ENCODE measurements at regions not wholly inside any gene's neighbourhood (a gene's known extent, or its start where the extent isn't known, plus 50 kb on each side); places are given as distances from the start of the nearest gene placed in this dataset.

GRCh38 chr7:25672496-25672895 is 444.2 kb upstream of the NPVF start:
- ATAC-seq (no peak), DNase-seq (no peak)
- Histone ChIP-seq H3K9me3 (no peaks in the 10 kb centered on the region), H3K36me3 (ENCODE audit: low read depth) (no peaks in the 10 kb centered on the region), H3K4me1 (ENCODE audit: low read depth) (peaks cover 8% of the 10 kb centered on the region), H3K4me3 (no peak overlapping the region)
- no peak for TF ChIP-seq CTCF (IDR thresholded peaks at IDR 0.05)
- intact Hi-C loops (cut with DNase I, micrococcal nuclease): no loop called here

GRCh38 chr7:25675789-25676474 is 447.6 kb upstream of the NPVF start:
- Histone ChIP-seq H3K9me3 (no peaks in the 10 kb centered on the region), H3K36me3 (ENCODE audit: low read depth) (no peaks in the 10 kb centered on the region), H3K4me1 (ENCODE audit: low read depth) (no peaks in the 10 kb centered on the region), H3K4me3 (no peak overlapping the region)
- intact Hi-C loops (cut with DNase I, micrococcal nuclease): no loop called here
- DNase-seq: no peak
- ATAC-seq: peak; percentile 46
- TF ChIP-seq CTCF (IDR thresholded peaks at IDR 0.05): no peak

GRCh38 chr7:25677595-25677994 is 449.3 kb upstream of the NPVF start:
- H3K4me3 ChIP-seq: no peak overlapping the region
- H3K36me3 ChIP-seq (ENCODE audit: low read depth): no peaks in the 10 kb centered on the region
- H3K4me1 ChIP-seq (ENCODE audit: low read depth): no peaks in the 10 kb centered on the region
- DNase-seq (no peak), ATAC-seq (no peak)
- TF ChIP-seq CTCF (IDR thresholded peaks at IDR 0.05): no peak
- H3K9me3 ChIP-seq: no peaks in the 10 kb centered on the region
- intact Hi-C loops (cut with DNase I, micrococcal nuclease): no loop called here

- no peaks in the 10 kb centered on the region for H3K36me3 ChIP-seq (ENCODE audit: low read depth)
- no peak for DNase-seq
- no peaks in the 10 kb centered on the region for H3K4me1 ChIP-seq (ENCODE audit: low read depth)
- intact Hi-C loops (cut with DNase I, micrococcal nuclease): no loop called here
- H3K9me3 ChIP-seq: no peaks in the 10 kb centered on the region
- ATAC-seq: no peak
- TF ChIP-seq CTCF (IDR thresholded peaks at IDR 0.05): no peak
- no peak overlapping the region for H3K4me3 ChIP-seq
Measured at GRCh38 chr7:25678215-25678614, 449.9 kb upstream of the NPVF start.

GRCh38 chr7:25680636-25681035 is 452.4 kb upstream of the NPVF start:
- H3K9me3 ChIP-seq: no peaks in the 10 kb centered on the region
- intact Hi-C loops (cut with DNase I, micrococcal nuclease): no loop called here
- no peak for ATAC-seq
- DNase-seq: no peak
- H3K36me3 ChIP-seq (ENCODE audit: low read depth): no peaks in the 10 kb centered on the region
- TF ChIP-seq CTCF (IDR thresholded peaks at IDR 0.05): no peak
- no peak overlapping the region for H3K4me3 ChIP-seq
- H3K4me1 ChIP-seq (ENCODE audit: low read depth): no peaks in the 10 kb centered on the region

- no peak for TF ChIP-seq CTCF (IDR thresholded peaks at IDR 0.05)
- no peaks in the 10 kb centered on the region for H3K4me1 ChIP-seq (ENCODE audit: low read depth)
- ATAC-seq (no peak), DNase-seq (no peak)
- H3K9me3 ChIP-seq: no peaks in the 10 kb centered on the region
- H3K36me3 ChIP-seq (ENCODE audit: low read depth): no peaks in the 10 kb centered on the region
- intact Hi-C loops (cut with DNase I, micrococcal nuclease): no loop called here
- H3K4me3 ChIP-seq: no peak overlapping the region
Measured at GRCh38 chr7:25684360-25684759, 456.1 kb upstream of the NPVF start.
